ENCODE measurements at regions not wholly inside any gene's neighbourhood (a gene's known extent, or its start where the extent isn't known, plus 50 kb on each side); places are given as distances from the start of the nearest gene placed in this dataset.

DNA sequence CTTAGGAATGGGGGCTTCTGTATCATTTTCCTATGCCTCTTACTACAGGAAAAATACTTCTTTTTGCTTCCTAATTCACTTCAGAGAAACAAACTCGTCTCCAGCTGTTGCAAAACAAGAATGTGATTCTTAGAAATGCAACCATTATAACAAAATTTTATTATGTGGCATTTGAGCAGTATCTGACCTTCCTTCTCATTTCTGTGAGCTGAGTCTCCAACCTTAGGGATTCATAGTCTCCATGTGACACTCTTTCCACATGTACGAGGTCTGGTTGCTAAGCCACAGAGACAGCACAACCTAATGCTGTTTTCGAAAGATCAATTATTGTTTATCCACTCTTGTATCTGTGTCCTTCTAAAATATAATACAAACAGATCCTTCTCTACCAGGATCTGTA, 75.3 kb upstream of the RGS4 start:
- TF ChIP-seq, protein P1, sequence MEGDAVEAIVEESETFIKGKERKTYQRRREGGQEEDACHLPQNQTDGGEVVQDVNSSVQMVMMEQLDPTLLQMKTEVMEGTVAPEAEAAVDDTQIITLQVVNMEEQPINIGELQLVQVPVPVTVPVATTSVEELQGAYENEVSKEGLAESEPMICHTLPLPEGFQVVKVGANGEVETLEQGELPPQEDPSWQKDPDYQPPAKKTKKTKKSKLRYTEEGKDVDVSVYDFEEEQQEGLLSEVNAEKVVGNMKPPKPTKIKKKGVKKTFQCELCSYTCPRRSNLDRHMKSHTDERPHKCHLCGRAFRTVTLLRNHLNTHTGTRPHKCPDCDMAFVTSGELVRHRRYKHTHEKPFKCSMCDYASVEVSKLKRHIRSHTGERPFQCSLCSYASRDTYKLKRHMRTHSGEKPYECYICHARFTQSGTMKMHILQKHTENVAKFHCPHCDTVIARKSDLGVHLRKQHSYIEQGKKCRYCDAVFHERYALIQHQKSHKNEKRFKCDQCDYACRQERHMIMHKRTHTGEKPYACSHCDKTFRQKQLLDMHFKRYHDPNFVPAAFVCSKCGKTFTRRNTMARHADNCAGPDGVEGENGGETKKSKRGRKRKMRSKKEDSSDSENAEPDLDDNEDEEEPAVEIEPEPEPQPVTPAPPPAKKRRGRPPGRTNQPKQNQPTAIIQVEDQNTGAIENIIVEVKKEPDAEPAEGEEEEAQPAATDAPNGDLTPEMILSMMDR (IDR thresholded peaks at IDR 0.05; ENCODE audit: insufficient read depth, low read length), result no peak
- no peak for TF ChIP-seq GABPA (IDR thresholded peaks at IDR 0.05; ENCODE audit: low read depth)
- no peak for TF ChIP-seq SPI1 (IDR thresholded peaks at IDR 0.05; ENCODE audit: borderline replicate concordance, low read depth)
- TF ChIP-seq POLR2AphosphoS5 (IDR thresholded peaks at IDR 0.05; ENCODE audit: low read depth), result no peak
- TF ChIP-seq, protein P2, sequence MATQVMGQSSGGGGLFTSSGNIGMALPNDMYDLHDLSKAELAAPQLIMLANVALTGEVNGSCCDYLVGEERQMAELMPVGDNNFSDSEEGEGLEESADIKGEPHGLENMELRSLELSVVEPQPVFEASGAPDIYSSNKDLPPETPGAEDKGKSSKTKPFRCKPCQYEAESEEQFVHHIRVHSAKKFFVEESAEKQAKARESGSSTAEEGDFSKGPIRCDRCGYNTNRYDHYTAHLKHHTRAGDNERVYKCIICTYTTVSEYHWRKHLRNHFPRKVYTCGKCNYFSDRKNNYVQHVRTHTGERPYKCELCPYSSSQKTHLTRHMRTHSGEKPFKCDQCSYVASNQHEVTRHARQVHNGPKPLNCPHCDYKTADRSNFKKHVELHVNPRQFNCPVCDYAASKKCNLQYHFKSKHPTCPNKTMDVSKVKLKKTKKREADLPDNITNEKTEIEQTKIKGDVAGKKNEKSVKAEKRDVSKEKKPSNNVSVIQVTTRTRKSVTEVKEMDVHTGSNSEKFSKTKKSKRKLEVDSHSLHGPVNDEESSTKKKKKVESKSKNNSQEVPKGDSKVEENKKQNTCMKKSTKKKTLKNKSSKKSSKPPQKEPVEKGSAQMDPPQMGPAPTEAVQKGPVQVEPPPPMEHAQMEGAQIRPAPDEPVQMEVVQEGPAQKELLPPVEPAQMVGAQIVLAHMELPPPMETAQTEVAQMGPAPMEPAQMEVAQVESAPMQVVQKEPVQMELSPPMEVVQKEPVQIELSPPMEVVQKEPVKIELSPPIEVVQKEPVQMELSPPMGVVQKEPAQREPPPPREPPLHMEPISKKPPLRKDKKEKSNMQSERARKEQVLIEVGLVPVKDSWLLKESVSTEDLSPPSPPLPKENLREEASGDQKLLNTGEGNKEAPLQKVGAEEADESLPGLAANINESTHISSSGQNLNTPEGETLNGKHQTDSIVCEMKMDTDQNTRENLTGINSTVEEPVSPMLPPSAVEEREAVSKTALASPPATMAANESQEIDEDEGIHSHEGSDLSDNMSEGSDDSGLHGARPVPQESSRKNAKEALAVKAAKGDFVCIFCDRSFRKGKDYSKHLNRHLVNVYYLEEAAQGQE (IDR thresholded peaks at IDR 0.05; ENCODE audit: insufficient replicate concordance, low read depth), result no peak
